Uterus (tissue), 3 donors: ENCODE measurements at regions not wholly inside any gene's neighbourhood (a gene's known extent, or its start where the extent isn't known, plus 50 kb on each side); places are given as distances from the start of the nearest gene placed in this dataset.

ENCODE experiments used
- DNase-seq, 2 donors: peaks; one replicate each; pipeline ENCODE4 v3.0.0-alpha.2; 2019 to 2020
- H3K27ac ChIP-seq, 2 donors: fragments of 200-600 bp; sonication (generic); 1 replicate in 1 of 2; 2 replicates in 1 of 2; pipeline ENCODE4 v1.5.1; 2016 to 2018
- H3K27me3 ChIP-seq, 2 donors: fragments of 200-600 bp; sonication (generic); one replicate each; pipeline ENCODE4 v1.5.1; 2018 to 2019; ENCODE audit warnings: control low read depth in 1 of 2
- H3K36me3 ChIP-seq, 2 donors: fragments of 200-600 bp; sonication (generic); one replicate each; pipeline ENCODE4 v1.5.1; 2019; ENCODE audit warnings: control low read depth in 1 of 2
- H3K4me1 ChIP-seq, 2 donors: fragments of 200-600 bp; sonication (generic); one replicate each; pipeline ENCODE4 v1.5.1; 2018 to 2019; ENCODE audit warnings: control low read depth in 1 of 2
- H3K4me3 ChIP-seq, 2 donors: fragments of 200-600 bp; sonication (generic); 1 replicate in 1 of 2; 2 replicates in 1 of 2; pipeline ENCODE4 v1.5.1; 2018 to 2019; ENCODE audit warnings: mild to moderate bottlenecking in 1 of 2
- H3K9me3 ChIP-seq, 2 donors: fragments of 200-600 bp; sonication (generic); one replicate each; pipeline ENCODE4 v1.5.1; 2019; ENCODE audit warnings: control low read depth in 1 of 2
- POLR2A ChIP-seq, 2 donors: fragments of 450-650 bp; IDR thresholded peaks; one replicate each; pipeline ENCODE4 v1.6.1; 2016; ENCODE audit warnings: antibody characterized with exemption in 2 of 2, mild to moderate bottlenecking in 1 of 2, moderate library complexity in 1 of 2
- intact Hi-C: fragments of 100-400 bp; cut with DNase I; formaldehyde crosslinking; loops from one replicate; pipeline ENCODE4 v1.15.1; 2023; ENCODE audit warnings: low total_unique reads
- TF ChIP-seq, protein P1 (sequence below), 4 experiments: fragments of 200-600 bp in 2 of 4; fragments of 450-650 bp in 2 of 4; sonication (generic) in 2 of 4; IDR thresholded peaks; one replicate each; pipeline ENCODE4 v1.5.1; 2016 to 2019; ENCODE audit warnings: antibody characterized with exemption in 4 of 4, mild to moderate bottlenecking in 2 of 4, moderate library complexity in 1 of 4
- donor health status: DM: yes; HTN: yes; CAD: no.

DNA sequence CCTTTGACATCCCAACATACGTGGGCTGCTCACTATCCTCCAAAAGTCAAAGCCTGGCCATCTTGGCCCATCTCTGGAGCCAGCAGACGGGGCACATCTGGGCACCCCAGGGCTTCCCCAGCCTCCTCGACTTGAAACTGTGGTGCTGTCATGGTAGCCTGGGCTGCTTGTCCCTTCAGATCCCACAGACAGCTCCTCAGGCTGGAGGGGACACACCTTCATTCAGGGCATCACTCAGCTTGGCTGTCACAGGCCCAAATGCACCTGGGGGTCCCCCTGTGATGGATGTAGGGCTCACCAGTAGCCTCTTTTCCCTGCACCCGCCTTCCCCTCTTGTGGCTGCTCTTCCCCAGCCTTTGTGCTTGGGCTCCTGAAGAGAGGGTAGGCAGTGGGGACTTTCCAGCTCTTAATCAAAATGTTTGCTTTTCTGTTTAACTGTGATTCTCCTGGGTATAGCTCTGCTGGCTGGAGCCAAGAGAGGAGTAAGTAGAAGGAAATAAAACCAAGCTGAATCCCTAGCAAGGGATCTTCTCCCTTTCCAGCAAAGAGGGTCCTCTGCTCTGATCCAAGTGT lies 92.3 kb downstream of the GYPC start:
- Histone ChIP-seq H3K36me3 (no peaks in the 10 kb centered on the region), H3K9me3 (no peaks in the 10 kb centered on the region), H3K4me1 (no peaks in the 10 kb centered on the region), H3K27me3 (no peaks in the 10 kb centered on the region), H3K27ac (no peak overlapping the region), H3K4me3 (no peak overlapping the region)
- TF ChIP-seq, protein P1, sequence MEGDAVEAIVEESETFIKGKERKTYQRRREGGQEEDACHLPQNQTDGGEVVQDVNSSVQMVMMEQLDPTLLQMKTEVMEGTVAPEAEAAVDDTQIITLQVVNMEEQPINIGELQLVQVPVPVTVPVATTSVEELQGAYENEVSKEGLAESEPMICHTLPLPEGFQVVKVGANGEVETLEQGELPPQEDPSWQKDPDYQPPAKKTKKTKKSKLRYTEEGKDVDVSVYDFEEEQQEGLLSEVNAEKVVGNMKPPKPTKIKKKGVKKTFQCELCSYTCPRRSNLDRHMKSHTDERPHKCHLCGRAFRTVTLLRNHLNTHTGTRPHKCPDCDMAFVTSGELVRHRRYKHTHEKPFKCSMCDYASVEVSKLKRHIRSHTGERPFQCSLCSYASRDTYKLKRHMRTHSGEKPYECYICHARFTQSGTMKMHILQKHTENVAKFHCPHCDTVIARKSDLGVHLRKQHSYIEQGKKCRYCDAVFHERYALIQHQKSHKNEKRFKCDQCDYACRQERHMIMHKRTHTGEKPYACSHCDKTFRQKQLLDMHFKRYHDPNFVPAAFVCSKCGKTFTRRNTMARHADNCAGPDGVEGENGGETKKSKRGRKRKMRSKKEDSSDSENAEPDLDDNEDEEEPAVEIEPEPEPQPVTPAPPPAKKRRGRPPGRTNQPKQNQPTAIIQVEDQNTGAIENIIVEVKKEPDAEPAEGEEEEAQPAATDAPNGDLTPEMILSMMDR (IDR thresholded peaks at IDR 0.05): no peak
- TF ChIP-seq POLR2A (IDR thresholded peaks at IDR 0.05): no peak
- DNase-seq: no peak
- intact Hi-C loops: no loop called here

DNA sequence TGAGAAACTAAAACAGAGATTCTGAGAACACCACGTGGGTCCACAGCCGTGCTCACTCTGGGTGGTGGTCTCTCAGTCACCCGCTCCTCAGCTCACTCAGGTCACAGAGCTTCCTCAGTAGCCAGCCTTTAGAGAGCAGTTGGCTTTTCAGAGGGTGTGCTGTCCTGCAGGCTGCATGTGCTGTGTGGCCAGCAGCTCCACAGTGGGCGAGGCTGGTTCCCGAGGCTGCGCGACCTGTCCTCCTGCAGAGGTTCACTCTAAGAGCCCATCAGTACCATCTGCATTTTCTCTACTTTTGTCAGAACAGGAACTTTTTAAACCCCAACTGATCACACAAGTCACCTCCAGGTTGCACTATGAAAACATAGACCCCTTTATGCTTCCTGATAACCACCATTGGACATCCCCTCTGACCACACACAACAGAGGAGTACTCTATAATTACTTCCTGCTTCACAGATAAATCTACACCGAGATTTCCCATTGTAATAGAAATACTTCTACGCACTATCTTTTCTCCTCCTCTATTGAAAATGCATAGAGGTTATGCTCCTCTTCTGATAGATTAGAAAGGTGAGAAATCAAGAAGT lies 93.1 kb downstream of the GYPC start:
- Histone ChIP-seq H3K9me3 (no peaks in the 10 kb centered on the region), H3K4me3 (no peak overlapping the region), H3K27ac (no peak overlapping the region), H3K4me1 (no peaks in the 10 kb centered on the region), H3K27me3 (no peaks in the 10 kb centered on the region), H3K36me3 (no peaks in the 10 kb centered on the region)
- intact Hi-C loops: no loop called here
- TF ChIP-seq, protein P1 (IDR thresholded peaks at IDR 0.05): no peak
- no peak for TF ChIP-seq POLR2A (IDR thresholded peaks at IDR 0.05)
- no peak for DNase-seq

DNA sequence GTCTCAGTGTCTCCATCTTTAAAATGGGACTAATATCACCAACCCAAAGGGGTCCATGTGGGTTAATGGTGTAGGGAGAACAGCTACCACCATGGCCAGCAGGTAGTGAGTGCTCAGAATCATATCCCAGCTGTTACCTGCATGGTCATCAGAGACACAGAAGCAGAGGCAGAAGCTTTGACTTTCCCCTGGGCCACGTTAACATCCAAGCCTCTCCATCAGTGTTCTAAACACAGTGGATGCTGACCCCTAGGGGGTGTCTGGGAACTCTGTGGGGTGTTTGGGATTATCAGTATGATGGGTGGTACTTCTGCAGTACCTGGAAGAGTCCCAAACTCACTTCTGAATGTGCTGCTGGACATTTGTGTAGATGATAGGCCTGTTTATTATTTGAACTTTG lies 93.6 kb downstream of the GYPC start:
- DNase-seq: no peak
- intact Hi-C loops: no loop called here
- Histone ChIP-seq H3K4me3 (no peak overlapping the region), H3K4me1 (no peaks in the 10 kb centered on the region), H3K9me3 (no peaks in the 10 kb centered on the region), H3K36me3 (no peaks in the 10 kb centered on the region), H3K27me3 (no peaks in the 10 kb centered on the region), H3K27ac (no peak overlapping the region)
- no peak for TF ChIP-seq POLR2A (IDR thresholded peaks at IDR 0.05)
- TF ChIP-seq, protein P1 (IDR thresholded peaks at IDR 0.05): no peak

DNA sequence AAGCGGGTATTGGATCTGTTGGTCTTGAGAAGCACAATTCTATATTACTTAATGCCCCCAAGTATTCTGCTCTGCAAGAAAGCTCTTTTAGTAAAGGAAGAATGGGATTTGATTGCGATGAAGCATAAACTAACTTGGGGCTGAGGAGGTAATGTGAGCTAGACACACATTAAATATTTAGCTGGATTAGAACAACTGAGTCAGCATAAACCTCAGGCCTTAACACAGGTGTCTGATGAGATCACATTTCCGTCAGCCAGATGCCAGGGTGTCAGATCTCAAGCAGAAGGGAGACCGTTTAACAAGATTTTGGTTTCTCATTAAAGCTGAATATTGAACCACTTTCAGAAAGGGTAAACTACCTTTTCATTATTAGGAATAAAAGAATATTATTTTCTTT lies 94.5 kb downstream of the GYPC start:
- TF ChIP-seq POLR2A (IDR thresholded peaks at IDR 0.05): no peak
- TF ChIP-seq, protein P1 (IDR thresholded peaks at IDR 0.05): no peak
- no peak overlapping the region for H3K27ac ChIP-seq
- H3K4me1 ChIP-seq: no peaks in the 10 kb centered on the region
- H3K27me3 ChIP-seq: no peaks in the 10 kb centered on the region
- no peak for DNase-seq
- no peak overlapping the region for H3K4me3 ChIP-seq
- no peaks in the 10 kb centered on the region for H3K36me3 ChIP-seq
- H3K9me3 ChIP-seq: no peaks in the 10 kb centered on the region
- intact Hi-C loops: no loop called here

DNA sequence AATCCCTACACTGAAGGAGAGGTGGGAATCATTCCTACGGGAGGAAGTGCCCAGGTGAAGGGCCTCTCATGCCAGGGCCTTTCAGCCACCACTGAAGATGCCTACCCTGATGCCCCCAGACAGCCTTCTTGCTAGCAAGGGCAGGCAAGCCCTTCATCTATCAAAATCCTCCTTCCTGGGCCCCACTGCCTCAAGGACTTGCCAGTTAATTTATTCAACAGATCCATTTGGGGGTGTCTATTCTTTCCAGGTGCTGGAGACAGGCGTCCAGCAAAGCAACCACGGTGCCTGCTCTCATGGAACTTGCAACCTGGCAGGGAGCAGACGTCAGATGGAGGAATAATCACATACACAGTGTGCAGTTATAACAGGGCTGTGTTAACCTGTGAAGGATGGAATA lies 95.5 kb downstream of the GYPC start:
- no peaks in the 10 kb centered on the region for H3K4me1 ChIP-seq
- H3K27ac ChIP-seq: no peak overlapping the region
- H3K9me3 ChIP-seq: no peaks in the 10 kb centered on the region
- H3K27me3 ChIP-seq: no peaks in the 10 kb centered on the region
- no peaks in the 10 kb centered on the region for H3K36me3 ChIP-seq
- DNase-seq: no peak
- intact Hi-C loops: no loop called here
- TF ChIP-seq, protein P1 (IDR thresholded peaks at IDR 0.05): no peak
- no peak for TF ChIP-seq POLR2A (IDR thresholded peaks at IDR 0.05)
- no peak overlapping the region for H3K4me3 ChIP-seq
